Aorta (tissue), 5 donors: ENCODE measurements at regions not wholly inside any gene's neighbourhood (a gene's known extent, or its start where the extent isn't known, plus 50 kb on each side); places are given as distances from the start of the nearest gene placed in this dataset.

Source experiments
- ATAC-seq: fragments of 200-7000 bp; cut with Tn5 transposase; one replicate; pipeline ENCODE4 v1.9.1; 2022; ENCODE audit warnings: moderate library complexity; ENCODE audit not compliant: low FRiP score
- DNase-seq, 2 donors: peaks; one replicate each; pipeline ENCODE4 v3.0.0-alpha.2; 2020
- H3K27ac ChIP-seq, 2 donors: one replicate each; pipeline ENCODE4 v1.5.1; 2013; ENCODE audit warnings: low read length in 2 of 2, mild to moderate bottlenecking in 2 of 2, moderate library complexity in 2 of 2, control low read depth in 1 of 2, inconsistent platforms in 1 of 2, low read depth in 1 of 2
- H3K27me3 ChIP-seq, 2 donors: one replicate each; pipeline ENCODE4 v1.6.1; 2013; ENCODE audit warnings: control low read depth in 1 of 2, low read length in 1 of 2, mild to moderate bottlenecking in 1 of 2, moderate library complexity in 1 of 2; ENCODE audit not compliant: insufficient read depth in 2 of 2, control insufficient read depth in 1 of 2
- H3K36me3 ChIP-seq, 2 donors: one replicate each; pipeline ENCODE4 v1.6.1; 2013; ENCODE audit warnings: control low read depth in 1 of 2, low read length in 1 of 2, mild to moderate bottlenecking in 1 of 2; ENCODE audit not compliant: insufficient read depth in 2 of 2, control insufficient read depth in 1 of 2
- H3K4me1 ChIP-seq, 2 donors: one replicate each; pipeline ENCODE4 v1.6.1; 2013; ENCODE audit warnings: low read length in 2 of 2, control low read depth in 1 of 2, mild to moderate bottlenecking in 1 of 2, moderate library complexity in 1 of 2; ENCODE audit not compliant: insufficient read depth in 2 of 2, control insufficient read depth in 1 of 2
- H3K4me3 ChIP-seq, 2 donors: one replicate each; pipeline ENCODE4 v1.5.1; 2013; ENCODE audit warnings: low read length in 2 of 2, control low read depth in 1 of 2, mild to moderate bottlenecking in 1 of 2
- H3K9me3 ChIP-seq: one replicate; pipeline ENCODE4 v1.6.1; 2013; ENCODE audit warnings: mild to moderate bottlenecking, low read length; ENCODE audit not compliant: control insufficient read depth
- WGBS, 2 donors: extraction: QIAGEN DNeasy Blood & Tissue Kit; methylation state at CpG; one replicate each; pipeline ENCODE4 v1.1.7; 2013; 5-methylcytosine and 5-hydroxymethylcytosine counted together
- intact Hi-C, 2 donors: fragments of 100-400 bp; cut with DNase I; formaldehyde crosslinking; loops; one replicate each; pipeline versions ENCODE4 v1.14.2 to v1.15.0; 2022
- donor health status: healthy with polysubstance abuse.
- donor health status: Bipolar disorder and iron deficiency.
- donor health status: DM: no; HTN: no; CAD: no.
- donor health status: DM: no; HTN: no; CAD: no.
- donor health status: DM: yes; HTN: yes; CAD: no.

GRCh38 chr1:79646880-79647279 lies 640.4 kb upstream of the ADGRL4 start:
- Histone ChIP-seq H3K9me3 (no peaks in the 10 kb centered on the region), H3K4me3 (no peak overlapping the region), H3K4me1 (no peaks in the 10 kb centered on the region), H3K27ac (no peak overlapping the region), H3K27me3 (no peaks in the 10 kb centered on the region), H3K36me3 (no peaks in the 10 kb centered on the region)
- ATAC-seq: no peak
- intact Hi-C loops: no loop called here
- no peak for DNase-seq
- WGBS, 2 donors: 94 to 95% methylated on average over 3 of the region's 3 CpGs

DNA sequence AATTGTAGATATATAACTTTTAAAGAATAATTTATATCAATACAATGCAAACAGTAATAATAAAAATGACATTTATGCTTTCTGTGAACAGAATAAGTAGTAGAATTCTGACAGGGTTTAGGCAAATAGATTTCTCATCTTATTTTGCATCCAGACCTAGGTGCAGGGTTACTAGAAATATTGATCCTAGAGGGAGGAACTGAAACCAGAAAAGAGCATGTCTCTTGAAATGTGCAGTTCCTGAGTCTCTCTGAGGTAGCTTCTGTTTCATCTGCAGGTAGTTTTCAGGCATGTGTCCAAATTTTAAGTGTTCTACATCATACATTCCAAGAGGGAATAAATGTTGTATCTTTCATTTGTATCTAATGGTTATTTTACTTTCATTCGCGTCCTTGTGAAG lies 631.9 kb upstream of the ADGRL4 start:
- Histone ChIP-seq H3K36me3 (no peaks in the 10 kb centered on the region), H3K9me3 (no peaks in the 10 kb centered on the region), H3K27me3 (no peaks in the 10 kb centered on the region), H3K4me3 (no peak overlapping the region), H3K27ac (no peak overlapping the region), H3K4me1 (no peaks in the 10 kb centered on the region)
- DNase-seq (no peak), ATAC-seq (no peak)
- intact Hi-C loops: no loop called here
- 97 to 98% methylated on average over 2 of the region's 2 CpGs for WGBS, 2 donors

GRCh38 chr1:79633456-79633855 lies 626.9 kb upstream of the ADGRL4 start:
- Histone ChIP-seq H3K27ac (no peak overlapping the region), H3K27me3 (no peaks in the 10 kb centered on the region), H3K4me3 (no peak overlapping the region), H3K36me3 (no peaks in the 10 kb centered on the region), H3K9me3 (no peaks in the 10 kb centered on the region), H3K4me1 (no peaks in the 10 kb centered on the region)
- intact Hi-C loops: no loop called here
- ATAC-seq (no peak), DNase-seq (no peak)
- WGBS, 2 donors: 82 to 95% methylated on average over 1 of the region's 1 CpG

DNA sequence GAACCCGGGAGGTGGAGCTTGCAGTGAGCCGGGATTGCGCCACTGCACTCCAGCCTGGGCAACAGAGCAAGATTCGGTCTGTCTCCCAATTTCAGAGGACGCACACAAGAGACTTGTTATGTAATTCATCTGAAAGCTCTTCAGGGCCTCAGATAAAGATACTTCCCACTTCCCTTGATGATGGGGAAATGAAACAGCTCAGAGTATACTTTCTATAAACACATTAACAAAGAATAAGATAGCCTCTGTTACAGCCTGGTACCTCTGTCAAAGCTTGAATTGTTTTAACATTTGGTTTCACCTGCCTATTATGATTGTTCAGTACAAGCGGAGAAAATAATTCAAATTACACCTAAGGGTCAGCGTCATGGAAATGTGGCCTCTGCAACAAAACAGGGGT lies 622.9 kb upstream of the ADGRL4 start:
- WGBS, 2 donors: 96 to 97% methylated on average over 7 of the region's 7 CpGs
- H3K27me3 ChIP-seq: no peaks in the 10 kb centered on the region
- no peak overlapping the region for H3K4me3 ChIP-seq
- H3K36me3 ChIP-seq: no peaks in the 10 kb centered on the region
- no peaks in the 10 kb centered on the region for H3K9me3 ChIP-seq
- no peaks in the 10 kb centered on the region for H3K4me1 ChIP-seq
- DNase-seq: no peak
- ATAC-seq: no peak
- intact Hi-C loops: no loop called here
- H3K27ac ChIP-seq: no peak overlapping the region

DNA sequence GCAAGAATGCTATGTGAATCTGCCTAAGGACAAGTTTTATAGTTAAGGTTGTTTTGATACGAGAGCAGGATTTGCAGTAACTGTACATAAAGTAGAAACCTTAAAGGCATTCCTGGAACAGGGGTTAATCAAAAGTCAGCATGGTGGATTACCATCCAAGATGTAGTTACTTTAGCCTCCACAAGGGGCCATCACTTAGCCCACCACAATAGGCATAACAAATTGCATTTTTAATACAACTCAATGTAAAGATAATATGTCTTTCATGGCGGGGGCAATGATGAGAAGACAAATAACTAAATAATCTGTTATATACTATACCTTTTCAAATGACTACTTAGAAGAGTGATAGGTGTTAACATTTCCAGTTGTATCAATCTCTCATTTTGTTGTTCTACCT lies 611.2 kb upstream of the ADGRL4 start:
- ATAC-seq (no peak), DNase-seq (no peak)
- no peaks in the 10 kb centered on the region for H3K36me3 ChIP-seq
- no peak overlapping the region for H3K4me3 ChIP-seq
- no peaks in the 10 kb centered on the region for H3K4me1 ChIP-seq
- 96 to 97% methylated on average over 2 of the region's 2 CpGs for WGBS, 2 donors
- no peaks in the 10 kb centered on the region for H3K27me3 ChIP-seq
- intact Hi-C loops: no loop called here
- no peak overlapping the region for H3K27ac ChIP-seq
- H3K9me3 ChIP-seq: no peaks in the 10 kb centered on the region

DNA sequence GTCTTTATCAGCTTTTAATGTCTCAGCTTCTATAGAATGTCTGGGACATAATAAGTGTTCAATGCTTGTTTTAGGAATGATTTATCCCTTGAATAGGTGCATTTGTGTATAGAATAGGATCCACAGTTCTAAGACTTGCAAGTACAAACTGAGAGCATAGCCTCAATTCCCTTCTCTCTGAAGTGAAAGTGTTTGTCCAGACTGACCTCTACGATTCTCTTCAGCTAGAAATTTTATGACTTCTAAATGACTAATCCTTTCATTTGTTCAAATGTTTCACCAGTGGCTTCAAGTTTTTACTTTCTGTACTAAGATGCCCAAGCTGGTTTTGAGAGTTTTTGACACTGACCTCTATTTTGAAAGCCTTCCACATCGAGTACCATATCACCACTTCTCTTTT lies 608.2 kb upstream of the ADGRL4 start:
- 40 to 51% methylated on average over 2 of the region's 2 CpGs for WGBS, 2 donors
- ATAC-seq: no peak
- Histone ChIP-seq H3K4me1 (no peaks in the 10 kb centered on the region), H3K36me3 (no peaks in the 10 kb centered on the region), H3K27me3 (no peaks in the 10 kb centered on the region), H3K9me3 (no peaks in the 10 kb centered on the region), H3K27ac (no peak overlapping the region), H3K4me3 (no peak overlapping the region)
- no peak for DNase-seq
- intact Hi-C loops: no loop called here

DNA sequence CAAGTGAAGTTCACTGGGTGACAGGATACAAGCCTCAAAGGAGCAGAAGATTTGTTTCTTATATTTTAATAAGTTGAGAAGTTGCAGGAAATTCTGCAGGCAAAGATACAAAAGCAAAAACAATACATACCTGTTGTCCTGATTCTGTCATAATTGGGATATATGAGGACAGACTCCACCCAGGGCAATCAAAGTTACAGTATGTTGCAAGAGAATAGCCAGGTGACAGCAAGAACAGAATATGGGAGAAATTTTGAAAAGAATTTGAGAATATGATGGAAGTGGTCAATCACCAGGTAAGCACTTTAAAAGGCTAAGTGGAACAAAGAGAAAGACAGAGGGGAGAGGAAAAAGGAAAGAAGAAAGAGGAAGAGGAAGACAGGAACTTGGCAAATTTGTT lies 607.6 kb upstream of the ADGRL4 start:
- DNase-seq (no peak), ATAC-seq (no peak)
- no peaks in the 10 kb centered on the region for H3K27me3 ChIP-seq
- H3K4me3 ChIP-seq: no peak overlapping the region
- no peaks in the 10 kb centered on the region for H3K36me3 ChIP-seq
- H3K9me3 ChIP-seq: no peaks in the 10 kb centered on the region
- intact Hi-C loops: no loop called here
- H3K27ac ChIP-seq: no peak overlapping the region
- H3K4me1 ChIP-seq: no peaks in the 10 kb centered on the region

- no peaks in the 10 kb centered on the region for H3K4me1 ChIP-seq
- H3K4me3 ChIP-seq: no peak overlapping the region
- H3K27me3 ChIP-seq: no peaks in the 10 kb centered on the region
- no peak overlapping the region for H3K27ac ChIP-seq
- no peaks in the 10 kb centered on the region for H3K36me3 ChIP-seq
- intact Hi-C loops: no loop called here
- WGBS, 2 donors: 0 to 49% methylated on average over 1 of the region's 1 CpG
- DNase-seq (no peak), ATAC-seq (no peak)
- H3K9me3 ChIP-seq: no peaks in the 10 kb centered on the region
Observed at GRCh38 chr1:79613046-79613445, 606.5 kb upstream of the ADGRL4 start.

DNA sequence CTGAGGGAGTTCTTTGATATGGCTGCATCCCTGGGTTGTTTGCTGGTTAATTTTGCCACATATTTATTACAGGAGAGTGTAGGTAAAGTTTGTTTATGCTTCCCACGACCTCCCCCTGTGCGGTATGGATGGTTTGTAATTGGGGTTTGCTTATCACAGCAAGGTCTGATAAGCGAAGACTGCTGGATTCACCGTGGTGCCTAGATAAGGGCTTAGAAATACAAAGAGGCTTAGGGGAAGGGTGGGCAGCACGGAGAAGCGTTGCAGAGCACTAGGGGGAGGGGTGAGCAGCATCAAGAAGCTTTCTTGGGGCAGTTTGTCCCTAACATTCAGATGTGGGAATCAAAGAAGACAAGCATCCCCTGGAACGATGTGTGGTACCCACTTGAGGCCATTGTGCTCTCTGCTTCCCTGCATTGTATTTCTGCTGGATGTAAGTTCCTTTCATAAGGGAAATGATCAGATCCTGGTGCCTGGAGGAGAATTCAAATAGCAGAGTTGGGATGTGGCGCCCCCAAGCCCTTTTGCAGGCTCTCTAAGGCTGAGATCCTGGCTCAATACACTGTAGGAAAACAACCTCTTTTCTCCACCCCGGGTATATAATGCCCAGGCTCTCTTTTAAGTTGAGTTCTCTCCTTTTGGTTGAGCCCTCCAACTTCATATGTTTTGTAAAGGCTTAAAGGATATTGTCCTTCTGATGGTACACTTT lies 598.1 kb upstream of the ADGRL4 start:
- Histone ChIP-seq H3K4me1 (no peaks in the 10 kb centered on the region), H3K9me3 (no peaks in the 10 kb centered on the region), H3K27me3 (no peaks in the 10 kb centered on the region), H3K36me3 (no peaks in the 10 kb centered on the region), H3K27ac (no peak overlapping the region), H3K4me3 (no peak overlapping the region)
- WGBS, 2 donors: 64 to 68% methylated on average over 9 of the region's 9 CpGs
- no peak for DNase-seq
- intact Hi-C loops: no loop called here
- no peak for ATAC-seq
